ENCODE measurements at regions not wholly inside any gene's neighbourhood (a gene's known extent, or its start where the extent isn't known, plus 50 kb on each side); places are given as distances from the start of the nearest gene placed in this dataset.

GRCh38 chr2:15776629-15776919 lies 163.8 kb upstream of the MYCN start:
- TF ChIP-seq CTCF (IDR thresholded peaks at IDR 0.05), result no peak
- H3K27ac ChIP-seq, result no peak overlapping the region
- no peak for DNase-seq (ENCODE audit: low spot score)
- no peak overlapping the region for H3K4me3 ChIP-seq

GRCh38 chr2:15776992-15777702 lies 163.2 kb upstream of the MYCN start:
- DNase-seq (ENCODE audit: low spot score), result no peak
- H3K4me3 ChIP-seq, result no peak overlapping the region
- TF ChIP-seq CTCF (IDR thresholded peaks at IDR 0.05), result no peak
- no peak overlapping the region for H3K27ac ChIP-seq

- no peak for DNase-seq (ENCODE audit: low spot score)
- TF ChIP-seq CTCF (IDR thresholded peaks at IDR 0.05), result no peak
- Histone ChIP-seq H3K4me3 (no peak overlapping the region), H3K27ac (no peak overlapping the region)
Measured at GRCh38 chr2:15777795-15778371, 162.5 kb upstream of the MYCN start.

GRCh38 chr2:15778529-15779219 lies 161.7 kb upstream of the MYCN start:
- Histone ChIP-seq H3K4me3 (no peak overlapping the region), H3K27ac (no peak overlapping the region)
- no peak for DNase-seq (ENCODE audit: low spot score)
- no peak for TF ChIP-seq CTCF (IDR thresholded peaks at IDR 0.05)

- DNase-seq (ENCODE audit: low spot score), result no peak
- no peak for TF ChIP-seq CTCF (IDR thresholded peaks at IDR 0.05)
- Histone ChIP-seq H3K4me3 (no peak overlapping the region), H3K27ac (no peak overlapping the region)
Measured at GRCh38 chr2:15779381-15780041, 160.8 kb upstream of the MYCN start.

GRCh38 chr2:15780234-15780633 lies 160.1 kb upstream of the MYCN start:
- no peak overlapping the region for H3K4me3 ChIP-seq
- DNase-seq (ENCODE audit: low spot score), result no peak
- no peak overlapping the region for H3K27ac ChIP-seq
- no peak for TF ChIP-seq CTCF (IDR thresholded peaks at IDR 0.05)
